DMS114 treated with DMSO at 0.1 percent for 48 hours (cell line): ENCODE measurements at regions not wholly inside any gene's neighbourhood (a gene's known extent, or its start where the extent isn't known, plus 50 kb on each side); places are given as distances from the start of the nearest gene placed in this dataset.
"Not testable (repeated sequence)": the region's sequence is repeated elsewhere in the genome, so short reads cannot be mapped to it uniquely, and the experiment has no call there.

ENCODE experiments used
- DNase-seq: peaks from one replicate; lab custom pipeline; 2025; ENCODE audit not compliant: unreplicated experiment; lab: John Stamatoyannopoulos, UW

- DNase-seq, result no peak
Measured at GRCh38 chr14:71355324-71356201, 448.3 kb downstream of the PCNX1 start.

GRCh38 chr14:71358209-71358931 lies 451.1 kb downstream of the PCNX1 start:
- no peak for DNase-seq

GRCh38 chr14:71358932-71359421 lies 451.7 kb downstream of the PCNX1 start:
- DNase-seq, result not testable (repeated sequence)

- DNase-seq, result no peak
Measured at GRCh38 chr14:71359823-71360222, 452.6 kb downstream of the PCNX1 start.

- no peak for DNase-seq
Measured at GRCh38 chr14:71361336-71361735, 454.1 kb downstream of the PCNX1 start.

GRCh38 chr14:71361874-71362273 lies 454.6 kb downstream of the PCNX1 start:
- no peak for DNase-seq

- no peak for DNase-seq
Measured at GRCh38 chr14:71362282-71362681, 455.0 kb downstream of the PCNX1 start.

GRCh38 chr14:71362920-71363584 lies 455.8 kb downstream of the PCNX1 start:
- DNase-seq, result no peak

GRCh38 chr14:71363946-71364925 lies 457.0 kb downstream of the PCNX1 start:
- no peak for DNase-seq

GRCh38 chr14:71365361-71365760 lies 458.1 kb downstream of the PCNX1 start:
- DNase-seq, result no peak

GRCh38 chr14:71366861-71367260 lies 459.6 kb downstream of the PCNX1 start:
- DNase-seq, result no peak

- no peak for DNase-seq
Measured at GRCh38 chr14:71371711-71372396, 464.6 kb downstream of the PCNX1 start.

- no peak for DNase-seq
Measured at GRCh38 chr14:71372411-71372838, 465.2 kb downstream of the PCNX1 start.

GRCh38 chr14:71373773-71374172 lies 466.5 kb downstream of the PCNX1 start:
- no peak for DNase-seq

GRCh38 chr14:71374989-71375388 lies 467.7 kb downstream of the PCNX1 start:
- no peak for DNase-seq

GRCh38 chr14:71377099-71377498 lies 469.8 kb downstream of the PCNX1 start:
- DNase-seq, result no peak

- no peak for DNase-seq
Measured at GRCh38 chr14:71380271-71380670, 473.0 kb downstream of the PCNX1 start.

GRCh38 chr14:71381814-71382213 lies 474.6 kb downstream of the PCNX1 start:
- no peak for DNase-seq

- no peak for DNase-seq
Measured at GRCh38 chr14:71382315-71382714, 475.1 kb downstream of the PCNX1 start.

GRCh38 chr14:71383510-71383909 lies 476.3 kb downstream of the PCNX1 start:
- DNase-seq, result no peak
